SJCRH30 (cell line): ENCODE measurements at regions not wholly inside any gene's neighbourhood (a gene's known extent, or its start where the extent isn't known, plus 50 kb on each side); places are given as distances from the start of the nearest gene placed in this dataset.

Experiments used
- DNase-seq, 2 experiments: peaks; one replicate each; pipeline ENCODE4 v3.0.0-alpha.2; 2015 to 2020
- H3K27ac ChIP-seq: fragments of 250-450 bp; sonication (Bioruptor Pico); 2 replicates; pipeline ENCODE4 v1.5.1; 2020; ENCODE audit warnings: mild to moderate bottlenecking, moderate library complexity
- H3K27me3 ChIP-seq: fragments of 250-450 bp; sonication (Bioruptor Pico); 2 replicates; pipeline ENCODE4 v1.5.1; 2020; ENCODE audit warnings: mild to moderate bottlenecking, moderate library complexity
- H3K36me3 ChIP-seq: fragments of 250-450 bp; sonication (Bioruptor Pico); 2 replicates; pipeline ENCODE4 v1.5.1; 2020; ENCODE audit warnings: mild to moderate bottlenecking, moderate library complexity
- H3K4me1 ChIP-seq: fragments of 250-450 bp; sonication (Bioruptor Pico); 2 replicates; pipeline ENCODE4 v1.5.1; 2020; ENCODE audit warnings: mild to moderate bottlenecking, moderate library complexity
- H3K4me3 ChIP-seq: fragments of 250-450 bp; sonication (Bioruptor Pico); 2 replicates; pipeline ENCODE4 v1.5.1; 2020; ENCODE audit warnings: mild to moderate bottlenecking, moderate library complexity
- H3K9me3 ChIP-seq: fragments of 250-450 bp; sonication (Bioruptor Pico); replicated peaks from 2 replicates; pipeline ENCODE4 v1.5.1; 2020; ENCODE audit warnings: mild to moderate bottlenecking, moderate library complexity

DNA sequence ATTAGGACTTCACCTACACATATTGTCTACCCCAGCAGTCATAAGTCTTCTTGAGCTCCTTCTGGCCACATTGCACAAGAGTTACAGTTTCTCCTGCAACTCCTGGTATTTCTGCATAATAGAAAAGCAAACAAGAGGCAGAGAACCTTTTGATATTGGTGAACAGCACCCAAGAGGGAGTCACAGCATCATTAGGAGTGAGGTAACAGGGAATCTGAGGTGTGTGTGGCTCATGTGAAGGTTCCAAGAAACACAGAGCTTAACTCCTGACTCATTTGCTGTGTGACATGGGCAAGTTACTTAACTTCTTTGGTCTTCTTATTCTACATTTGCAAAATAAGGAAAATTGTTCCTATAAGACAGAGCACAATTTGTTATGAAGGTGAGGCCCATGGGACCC lies 374.6 kb downstream of the INSC start:
- no peak overlapping the region for H3K4me3 ChIP-seq
- no peaks in the 10 kb centered on the region for H3K27me3 ChIP-seq
- H3K9me3 ChIP-seq, result no peaks in the 10 kb centered on the region
- peaks cover 12% of the 10 kb centered on the region for H3K4me1 ChIP-seq
- no peak for DNase-seq
- no peaks in the 10 kb centered on the region for H3K36me3 ChIP-seq
- no peak overlapping the region for H3K27ac ChIP-seq

DNA sequence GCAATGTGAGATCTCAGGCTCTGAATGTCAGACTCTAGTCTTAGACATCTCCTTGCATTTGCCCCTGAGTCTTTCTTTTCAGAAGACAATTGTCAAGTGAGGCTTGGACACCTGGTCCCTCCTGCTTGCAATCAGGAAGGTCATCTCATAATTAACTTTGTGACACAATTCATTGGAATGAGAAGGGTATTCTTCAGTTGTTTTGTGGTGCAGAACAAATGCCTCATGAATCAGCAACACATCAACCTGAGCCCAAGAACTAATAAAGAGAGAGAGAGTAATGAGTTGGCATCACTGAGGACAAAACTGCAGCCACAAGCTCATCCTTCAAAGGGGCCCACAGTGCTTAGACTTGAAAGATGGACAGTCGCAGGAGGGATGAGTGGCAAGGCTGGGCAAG lies 375.8 kb downstream of the INSC start:
- Histone ChIP-seq H3K36me3 (no peaks in the 10 kb centered on the region), H3K4me3 (no peak overlapping the region), H3K27ac (no peak overlapping the region), H3K4me1 (peaks cover 17% of the 10 kb centered on the region), H3K27me3 (no peaks in the 10 kb centered on the region), H3K9me3 (no peaks in the 10 kb centered on the region)
- DNase-seq, result no peak

DNA sequence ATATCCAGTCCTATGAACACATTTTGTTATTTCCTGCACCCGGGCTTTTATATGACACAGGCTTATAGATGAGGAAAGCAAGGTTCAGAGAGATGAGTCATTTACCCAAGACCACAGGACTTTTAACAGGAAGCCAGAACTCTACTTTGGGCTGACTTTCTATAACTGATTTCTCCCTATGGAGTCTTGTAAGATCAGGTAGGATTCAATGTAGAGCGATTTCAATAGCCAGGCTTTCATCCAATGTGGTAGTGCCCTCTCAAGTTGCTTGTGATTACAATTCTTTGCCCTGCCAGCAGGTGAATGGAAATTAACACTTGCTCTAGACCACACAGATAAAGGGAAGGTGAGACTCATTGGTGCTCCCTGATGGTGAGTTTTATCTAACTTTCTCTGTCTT lies 378.3 kb downstream of the INSC start:
- no peak overlapping the region for H3K27ac ChIP-seq
- H3K27me3 ChIP-seq, result no peaks in the 10 kb centered on the region
- H3K9me3 ChIP-seq, result no peaks in the 10 kb centered on the region
- DNase-seq, result no peak
- peaks cover 17% of the 10 kb centered on the region for H3K4me1 ChIP-seq
- H3K36me3 ChIP-seq, result no peaks in the 10 kb centered on the region
- H3K4me3 ChIP-seq, result no peak overlapping the region

DNA sequence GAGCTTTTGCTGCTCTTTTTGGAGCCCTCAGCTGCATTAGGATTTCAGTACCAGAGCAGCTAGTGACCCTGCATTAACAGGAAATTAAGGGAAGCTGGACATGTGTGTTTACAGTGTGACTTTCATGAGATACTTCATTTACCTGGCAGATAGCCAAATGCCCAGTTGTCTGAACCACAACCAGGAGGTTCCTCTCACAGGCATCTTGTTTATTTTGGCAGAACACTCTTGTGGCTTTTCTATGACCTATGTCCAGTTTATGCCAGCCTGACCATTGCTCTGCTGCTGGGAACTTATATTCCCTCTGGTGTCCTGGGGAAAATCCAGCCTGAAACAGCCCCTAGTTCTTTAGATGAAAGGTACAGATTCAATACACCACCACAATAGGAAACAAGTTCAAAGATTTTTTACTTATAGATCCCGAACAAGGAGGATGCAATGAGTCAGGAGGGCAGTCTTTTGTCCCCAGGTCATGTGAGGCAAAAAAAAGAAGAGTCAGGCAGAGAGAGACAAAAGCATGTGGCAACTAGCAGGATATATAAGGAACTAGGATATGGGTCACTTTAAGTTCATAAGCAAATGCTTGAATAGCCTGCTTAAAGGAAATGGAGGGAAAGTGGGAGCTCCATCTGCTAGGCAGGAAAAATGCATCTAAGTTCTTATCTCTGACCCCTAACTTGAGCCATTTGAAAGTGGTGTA lies 379.3 kb downstream of the INSC start:
- Histone ChIP-seq H3K27ac (no peak overlapping the region), H3K4me1 (peaks cover 17% of the 10 kb centered on the region), H3K9me3 (no peaks in the 10 kb centered on the region), H3K4me3 (no peak overlapping the region), H3K27me3 (no peaks in the 10 kb centered on the region), H3K36me3 (no peaks in the 10 kb centered on the region)
- peak; percentile 35 to 60 for DNase-seq

DNA sequence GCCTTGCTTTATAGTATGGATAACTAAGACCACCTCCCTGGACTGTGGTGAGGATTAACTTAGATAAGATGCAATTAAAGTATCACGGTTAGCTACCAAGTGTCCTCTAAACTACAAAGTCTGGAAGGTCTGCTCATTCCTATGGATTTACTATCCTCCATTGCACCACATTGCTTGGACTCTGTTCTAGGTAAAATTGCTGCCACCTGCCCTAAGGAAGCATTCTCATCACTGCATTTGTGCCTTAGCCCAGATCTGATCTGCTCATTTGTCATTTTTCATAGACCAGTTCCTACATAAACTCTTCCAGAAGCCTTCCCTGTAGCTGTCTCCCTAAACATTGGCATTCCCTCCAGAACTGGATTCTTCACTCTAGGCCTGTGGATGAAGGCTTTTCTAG lies 380.0 kb downstream of the INSC start:
- DNase-seq, result no peak
- H3K36me3 ChIP-seq, result no peaks in the 10 kb centered on the region
- no peaks in the 10 kb centered on the region for H3K27me3 ChIP-seq
- H3K27ac ChIP-seq, result no peak overlapping the region
- no peak overlapping the region for H3K4me3 ChIP-seq
- peaks cover 17% of the 10 kb centered on the region for H3K4me1 ChIP-seq
- H3K9me3 ChIP-seq, result no peaks in the 10 kb centered on the region

DNA sequence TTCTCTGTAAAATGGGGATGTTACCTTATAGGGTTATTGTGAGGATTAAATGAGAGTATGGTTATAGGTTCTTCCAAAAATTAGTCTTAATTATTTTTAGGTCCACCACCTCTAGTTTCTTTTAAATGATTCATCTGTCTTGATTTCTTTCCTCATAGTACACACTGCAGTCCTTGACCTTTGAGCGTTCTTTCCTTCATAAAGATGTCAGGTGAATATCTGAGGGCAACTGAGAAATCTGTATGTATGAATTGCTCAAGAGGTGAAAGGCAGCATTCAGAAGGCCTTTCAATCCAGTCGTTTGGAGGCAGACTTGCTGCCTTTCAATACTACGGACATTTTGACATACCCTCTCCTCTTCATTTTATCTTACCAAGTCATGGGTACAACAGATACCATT lies 380.7 kb downstream of the INSC start:
- peaks cover 24% of the 10 kb centered on the region for H3K4me1 ChIP-seq
- H3K27me3 ChIP-seq, result no peaks in the 10 kb centered on the region
- H3K27ac ChIP-seq, result no peak overlapping the region
- no peaks in the 10 kb centered on the region for H3K36me3 ChIP-seq
- H3K9me3 ChIP-seq, result no peaks in the 10 kb centered on the region
- no peak for DNase-seq
- H3K4me3 ChIP-seq, result no peak overlapping the region

DNA sequence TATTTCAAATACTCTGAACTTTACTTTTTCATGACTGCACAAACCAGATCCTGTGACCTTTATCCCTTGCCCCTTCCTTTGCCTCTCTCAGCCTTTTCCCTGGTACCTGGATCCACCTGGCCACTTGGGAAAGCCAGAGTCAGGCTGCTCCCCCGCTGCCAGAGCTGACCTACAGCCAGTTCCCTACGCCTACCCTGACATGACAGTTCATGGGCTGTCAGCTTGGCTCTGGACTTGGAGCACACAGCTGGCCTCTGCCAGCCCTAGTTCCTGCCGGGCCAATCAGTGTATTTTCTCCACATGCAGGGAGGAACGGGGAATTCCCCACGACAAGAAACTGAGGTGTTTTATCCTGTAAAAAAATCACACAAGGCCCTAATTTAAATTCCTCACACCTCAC lies 382.6 kb downstream of the INSC start:
- H3K4me3 ChIP-seq, result no peak overlapping the region
- H3K27ac ChIP-seq, result no peak overlapping the region
- H3K4me1 ChIP-seq, result peaks cover 24% of the 10 kb centered on the region
- no peak for DNase-seq
- H3K27me3 ChIP-seq, result no peaks in the 10 kb centered on the region
- H3K9me3 ChIP-seq, result no peaks in the 10 kb centered on the region
- no peaks in the 10 kb centered on the region for H3K36me3 ChIP-seq

DNA sequence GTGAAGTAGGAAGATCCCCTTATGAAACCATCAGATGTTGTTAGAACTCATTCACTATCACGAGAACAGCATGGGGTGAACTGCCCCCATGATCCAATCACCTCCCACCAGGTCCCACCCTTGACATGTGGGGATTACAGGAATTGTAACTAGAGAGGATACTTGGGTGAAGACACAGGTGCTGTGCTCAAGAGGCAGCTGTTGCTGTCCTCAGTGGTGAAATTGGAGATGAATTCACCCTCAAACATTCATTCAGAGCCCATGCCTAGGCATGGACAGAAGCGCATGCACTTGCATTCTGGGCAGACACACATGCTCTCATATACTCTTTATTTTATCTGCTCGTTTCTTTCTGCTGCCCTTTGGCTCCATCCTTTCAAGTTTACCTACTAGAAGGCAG lies 385.0 kb downstream of the INSC start:
- DNase-seq, result peak; percentile 23 to 58
- Histone ChIP-seq H3K27me3 (no peaks in the 10 kb centered on the region), H3K4me3 (no peak overlapping the region), H3K36me3 (no peaks in the 10 kb centered on the region), H3K4me1 (peaks cover 8% of the 10 kb centered on the region), H3K9me3 (no peaks in the 10 kb centered on the region), H3K27ac (no peak overlapping the region)

DNA sequence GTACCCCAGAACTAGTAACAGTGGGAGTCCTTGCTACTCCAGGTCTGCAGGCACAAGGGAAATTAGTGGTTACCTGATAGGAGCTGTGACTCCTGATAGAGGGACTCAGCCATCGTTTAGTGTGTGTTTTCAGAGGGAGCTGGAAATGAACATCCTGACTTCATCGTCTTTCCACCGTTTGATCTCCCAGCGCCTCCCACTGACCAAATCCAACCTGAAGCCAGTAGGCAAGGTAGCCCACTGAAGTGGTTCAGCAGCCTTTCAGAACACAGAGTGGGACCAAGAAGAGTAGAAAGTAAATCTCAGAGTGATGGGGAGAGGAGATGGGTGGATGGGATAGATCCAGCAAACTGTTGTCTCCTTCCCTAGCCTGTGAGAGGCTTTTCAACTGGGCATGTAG lies 385.9 kb downstream of the INSC start:
- DNase-seq, result no peak
- Histone ChIP-seq H3K4me1 (peaks cover 6% of the 10 kb centered on the region), H3K9me3 (no peaks in the 10 kb centered on the region), H3K4me3 (no peak overlapping the region), H3K27ac (no peak overlapping the region), H3K27me3 (no peaks in the 10 kb centered on the region), H3K36me3 (no peaks in the 10 kb centered on the region)

DNA sequence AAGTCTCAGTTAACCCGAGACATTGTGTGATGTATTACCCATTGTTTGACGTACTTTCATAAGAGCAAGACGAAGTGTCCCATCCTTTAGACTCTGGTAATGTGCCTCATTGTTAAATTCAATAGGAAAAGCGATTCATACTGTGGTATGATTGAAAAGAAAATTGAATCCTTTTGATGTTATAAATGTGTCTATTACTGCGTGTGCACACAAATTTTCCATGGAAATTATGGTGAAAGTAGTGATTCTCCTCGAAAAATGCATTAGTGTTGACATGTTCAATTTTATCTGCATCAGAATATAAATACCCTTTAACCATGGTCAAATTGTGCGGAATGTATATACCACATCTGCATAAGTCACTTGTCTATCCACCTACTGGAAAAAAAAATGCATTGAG lies 386.8 kb downstream of the INSC start:
- peaks cover 6% of the 10 kb centered on the region for H3K4me1 ChIP-seq
- H3K9me3 ChIP-seq, result no peaks in the 10 kb centered on the region
- H3K4me3 ChIP-seq, result no peak overlapping the region
- H3K36me3 ChIP-seq, result no peaks in the 10 kb centered on the region
- no peak overlapping the region for H3K27ac ChIP-seq
- H3K27me3 ChIP-seq, result no peaks in the 10 kb centered on the region
- no peak for DNase-seq

DNA sequence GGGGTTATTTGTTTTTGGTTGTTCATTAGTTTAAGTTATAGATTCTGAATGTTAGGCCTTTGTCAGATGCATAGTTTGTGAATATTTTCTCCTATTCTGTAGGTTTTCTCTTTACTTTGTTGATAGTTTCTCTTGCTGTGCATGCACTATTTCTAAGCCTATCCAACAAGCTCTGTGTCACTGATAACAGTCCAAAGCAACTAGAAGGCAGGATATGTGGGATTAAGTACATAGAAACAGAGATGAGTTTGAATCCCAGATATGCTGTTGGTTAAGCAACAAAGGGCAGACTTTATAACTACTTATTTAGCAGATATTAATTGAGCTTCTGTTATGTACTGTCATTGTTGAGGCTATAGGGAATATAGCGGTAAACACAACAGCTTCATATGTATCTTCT lies 390.4 kb downstream of the INSC start:
- Histone ChIP-seq H3K27me3 (no peaks in the 10 kb centered on the region), H3K4me1 (peaks cover 3% of the 10 kb centered on the region), H3K4me3 (no peak overlapping the region), H3K9me3 (no peaks in the 10 kb centered on the region), H3K36me3 (no peaks in the 10 kb centered on the region), H3K27ac (no peak overlapping the region)
- DNase-seq, result no peak

DNA sequence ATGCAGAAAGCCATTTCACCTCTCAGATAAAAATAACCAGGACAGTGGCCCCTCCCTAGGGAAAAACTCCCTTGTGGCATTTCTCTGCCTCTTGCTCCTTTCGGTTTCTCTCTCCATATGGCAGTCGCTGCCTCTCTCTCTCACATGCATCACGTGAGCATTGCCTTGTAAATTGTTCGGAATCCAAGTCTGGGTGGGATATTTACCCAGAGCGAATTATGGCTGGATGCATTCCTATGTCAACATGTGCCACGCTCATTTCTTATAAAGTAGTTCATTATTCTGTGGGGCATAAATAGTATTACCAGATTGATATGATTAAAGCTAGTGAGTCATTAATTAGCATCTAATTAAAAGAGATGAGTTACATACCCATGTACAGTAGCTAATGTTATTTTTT lies 392.9 kb downstream of the INSC start:
- no peaks in the 10 kb centered on the region for H3K27me3 ChIP-seq
- DNase-seq, result no peak
- no peaks in the 10 kb centered on the region for H3K36me3 ChIP-seq
- H3K4me3 ChIP-seq, result no peak overlapping the region
- H3K4me1 ChIP-seq, result no peaks in the 10 kb centered on the region
- H3K27ac ChIP-seq, result no peak overlapping the region
- H3K9me3 ChIP-seq, result no peaks in the 10 kb centered on the region

DNA sequence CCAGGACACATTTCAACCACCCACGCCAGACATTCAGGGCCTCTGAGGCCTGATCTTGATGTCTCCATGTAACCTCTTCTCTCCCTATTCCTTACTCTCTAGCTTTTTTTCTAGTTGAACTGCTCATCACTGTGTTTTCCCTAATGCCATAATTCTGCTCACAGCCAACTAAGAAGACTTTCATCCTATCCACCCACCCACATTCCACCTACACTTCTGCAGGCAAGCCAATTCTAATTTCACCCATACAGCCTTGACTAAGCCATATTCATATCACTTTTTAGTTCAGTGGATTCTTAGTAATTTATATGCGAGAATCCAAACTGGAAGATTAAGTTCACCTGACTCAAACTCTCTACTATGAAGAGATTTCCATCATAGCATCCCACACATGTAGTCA lies 394.4 kb downstream of the INSC start:
- Histone ChIP-seq H3K4me1 (no peaks in the 10 kb centered on the region), H3K36me3 (no peaks in the 10 kb centered on the region), H3K4me3 (no peak overlapping the region), H3K9me3 (no peaks in the 10 kb centered on the region), H3K27ac (no peak overlapping the region), H3K27me3 (no peaks in the 10 kb centered on the region)
- no peak for DNase-seq

DNA sequence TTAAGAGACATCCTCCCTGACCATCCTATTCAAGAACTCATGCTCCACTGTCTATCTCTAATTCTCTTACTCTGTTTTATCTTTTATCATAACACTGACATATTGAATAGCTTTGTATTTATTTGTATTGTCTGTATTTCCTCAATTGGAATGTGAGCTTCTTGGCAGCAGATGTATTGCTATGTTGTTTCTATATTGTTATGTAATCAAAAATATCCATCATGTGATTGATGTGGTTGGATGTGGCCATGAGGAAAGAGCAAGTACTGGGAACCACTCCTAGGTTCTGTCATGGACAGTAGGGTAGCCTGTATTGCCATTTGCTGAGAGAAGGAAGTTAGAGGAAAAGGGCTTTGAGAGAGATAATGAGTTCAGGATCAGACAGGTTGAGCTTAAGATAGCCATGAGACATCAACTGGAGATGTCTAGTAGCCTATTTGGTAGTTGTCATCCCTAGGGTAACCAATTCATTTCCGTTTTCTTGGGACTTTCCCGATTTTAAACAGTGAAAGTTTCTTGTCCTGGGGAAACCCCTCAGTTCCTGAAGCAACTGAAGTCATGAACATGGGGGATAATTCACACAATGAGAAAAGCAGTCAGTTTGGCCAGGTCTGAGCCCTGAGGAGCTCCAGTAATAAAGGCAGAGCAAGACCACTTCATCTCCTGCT lies 404.5 kb downstream of the INSC start:
- Histone ChIP-seq H3K27me3 (no peaks in the 10 kb centered on the region), H3K27ac (no peak overlapping the region), H3K4me1 (no peaks in the 10 kb centered on the region), H3K4me3 (no peak overlapping the region), H3K36me3 (no peaks in the 10 kb centered on the region; the same call in 1 of the 2 replicates), H3K9me3 (no peaks in the 10 kb centered on the region)
- no peak for DNase-seq

DNA sequence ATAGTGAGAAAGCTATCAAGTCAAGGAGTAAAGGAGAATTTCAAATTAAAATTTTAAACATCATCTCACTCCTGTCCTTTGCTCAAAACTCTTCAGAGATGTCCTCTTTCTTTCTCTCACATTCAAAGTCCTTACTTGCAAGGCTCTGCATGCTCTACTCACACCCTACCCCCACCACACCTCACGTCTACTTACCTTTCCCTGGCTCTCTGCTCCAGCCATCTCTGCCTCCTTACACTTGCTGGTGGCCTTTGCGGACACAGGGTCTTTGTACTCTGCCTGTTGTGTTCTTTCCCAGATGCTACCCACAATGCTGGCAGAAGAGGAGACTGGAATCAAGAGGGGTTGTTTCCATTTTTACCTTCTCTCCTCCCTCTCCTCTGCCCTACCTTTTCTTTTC lies 405.2 kb downstream of the INSC start:
- Histone ChIP-seq H3K27me3 (no peaks in the 10 kb centered on the region), H3K36me3 (no peaks in the 10 kb centered on the region; the same call in 1 of the 2 replicates), H3K27ac (no peak overlapping the region), H3K4me1 (no peaks in the 10 kb centered on the region), H3K4me3 (no peak overlapping the region), H3K9me3 (no peaks in the 10 kb centered on the region)
- no peak for DNase-seq

DNA sequence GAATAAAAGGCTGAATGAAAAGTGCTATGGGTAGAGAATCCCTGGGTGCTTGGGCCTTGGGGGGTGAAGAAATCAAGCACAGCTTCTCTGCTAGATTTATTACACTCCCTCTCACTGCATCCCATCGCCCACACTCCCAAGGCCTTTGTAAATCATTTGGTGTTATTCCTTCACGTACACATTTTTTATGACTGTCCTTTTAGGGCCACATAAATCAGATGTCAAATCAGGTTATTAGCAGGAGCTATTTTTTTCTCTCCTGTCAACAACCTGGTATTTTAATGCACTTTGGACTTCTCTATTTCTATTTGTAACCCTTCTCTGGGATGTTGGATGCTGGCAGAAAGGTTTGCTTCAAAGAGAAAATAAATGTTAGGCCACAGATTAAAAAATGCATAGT lies 408.8 kb downstream of the INSC start:
- DNase-seq, result no peak
- H3K4me1 ChIP-seq, result no peaks in the 10 kb centered on the region
- no peak overlapping the region for H3K4me3 ChIP-seq
- H3K27me3 ChIP-seq, result no peaks in the 10 kb centered on the region
- no peaks in the 10 kb centered on the region for H3K9me3 ChIP-seq
- H3K27ac ChIP-seq, result no peak overlapping the region
- H3K36me3 ChIP-seq, result no peaks in the 10 kb centered on the region
